Hepatocyte (in vitro differentiated cells): ENCODE measurements at regions not wholly inside any gene's neighbourhood (a gene's known extent, or its start where the extent isn't known, plus 50 kb on each side); places are given as distances from the start of the nearest gene placed in this dataset.

Source experiments
- CTCF ChIP-seq: fragments of 200-600 bp; sonication (generic); IDR thresholded peaks from 2 replicates; pipeline ENCODE4 v1.5.1; 2016; ENCODE audit warnings: antibody characterized with exemption, mild to moderate bottlenecking; ENCODE audit not compliant: poor library complexity
- EZH2 ChIP-seq: fragments of 200-600 bp; sonication (generic); IDR thresholded peaks from 2 replicates; pipeline ENCODE4 v1.6.1; 2016; ENCODE audit warnings: antibody characterized with exemption, mild to moderate bottlenecking, borderline replicate concordance
- EZH2phosphoT487 ChIP-seq: fragments of 200-600 bp; sonication (generic); IDR thresholded peaks from one replicate; pipeline ENCODE4 v1.6.1; 2018; ENCODE audit warnings: antibody characterized with exemption, mild to moderate bottlenecking, low read depth, moderate library complexity; ENCODE audit not compliant: unreplicated experiment, severe bottlenecking

DNA sequence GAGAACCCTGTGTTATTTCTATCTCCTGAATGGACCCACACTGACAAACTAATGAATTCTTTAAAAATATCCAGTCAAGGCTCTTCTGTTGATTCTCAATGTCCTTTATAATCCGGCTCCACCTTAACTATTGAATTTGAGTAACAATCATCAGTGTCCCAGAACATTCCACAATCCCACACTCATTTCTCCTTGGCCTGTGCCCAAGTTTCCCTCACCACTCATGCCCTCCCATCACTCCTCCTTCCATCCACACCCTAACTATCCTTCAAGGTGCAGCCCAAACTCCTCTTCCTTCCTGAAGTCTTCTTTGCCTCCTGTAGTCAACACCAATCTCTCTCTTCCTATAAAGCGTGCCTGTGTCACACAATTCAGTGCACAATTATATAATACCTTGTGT is 106.1 kb downstream of the NUDT12 start:
- TF ChIP-seq CTCF (no peak), EZH2 (no peak), EZH2phosphoT487 (no peak)
